Activated B cell treated with CpG ODN at 0.5 μM for 24 hours (primary cell): ENCODE measurements at regions not wholly inside any gene's neighbourhood (a gene's known extent, or its start where the extent isn't known, plus 50 kb on each side); places are given as distances from the start of the nearest gene placed in this dataset.

ENCODE experiments used
- ATAC-seq: fragments of 200-7000 bp; cut with Tn5 transposase; one replicate; pipeline ENCODE4 v1.10.0; 2021; ENCODE audit warnings: low read depth, mild to moderate bottlenecking, moderate library complexity
- CTCF ChIA-PET: fragments of 350-600 bp; sonication (Branson Sonifier 250); formaldehyde crosslinking; loops from one replicate; lab custom pipeline; 2021; ENCODE audit warnings: antibody characterized with exemption; lab: Charles Lee
- POLR2A ChIA-PET: fragments of 350-600 bp; sonication (Branson Sonifier 250); formaldehyde crosslinking; loops from one replicate; lab custom pipeline; 2021; ENCODE audit warnings: antibody characterized with exemption; lab: Charles Lee
- DNase-seq: peaks from one replicate; pipeline ENCODE4 v3.0.0; 2022
- H3K27ac Mint-ChIP-seq: one replicate; pipeline ENCODE4 v1.8.0; 2020; ENCODE audit warnings: mixed read lengths
- H3K27me3 Mint-ChIP-seq: one replicate; pipeline ENCODE4 v1.8.0; 2021; ENCODE audit warnings: mixed read lengths
- H3K36me3 Mint-ChIP-seq: one replicate; pipeline ENCODE4 v1.8.0; 2021; ENCODE audit warnings: low read depth, mixed read lengths
- H3K4me1 Mint-ChIP-seq: one replicate; pipeline ENCODE4 v1.8.0; 2021; ENCODE audit warnings: mixed read lengths
- H3K4me3 Mint-ChIP-seq: one replicate; pipeline ENCODE4 v1.8.0; 2020; ENCODE audit warnings: mild to moderate bottlenecking, mixed read lengths
- H3K9me3 Mint-ChIP-seq: one replicate; pipeline ENCODE4 v1.8.0; 2020; ENCODE audit warnings: mixed read lengths
- CTCF ChIP-seq: fragments of 200-600 bp; IDR thresholded peaks from one replicate; pipeline ENCODE4 v1.8.0; 2022; ENCODE audit warnings: antibody characterized with exemption, mild to moderate bottlenecking
- intact Hi-C: fragments of 100-400 bp; cut with micrococcal nuclease; formaldehyde crosslinking; loops from one replicate; pipeline ENCODE4 v1.15.1; 2024

GRCh38 chr20:51220293-51220706 is 197.4 kb upstream of the KCNG1 start:
- CTCF ChIA-PET = interaction anchor here (1.0 kb wide), 1 partner anchor 11 kb away, joined by 3 read pairs; no protein-coding TSS in a partner anchor
- H3K4me3 Mint-ChIP-seq = no peak overlapping the region
- TF ChIP-seq CTCF = no peak
- DNase-seq = peak; percentile 22
- H3K27ac Mint-ChIP-seq = no peak overlapping the region
- peaks cover 24% of the 10 kb centered on the region for H3K9me3 Mint-ChIP-seq
- peaks cover 23% of the 10 kb centered on the region for H3K27me3 Mint-ChIP-seq
- intact Hi-C loops = loop anchor here (1.0 to 10.0 kb wide), 2 partner anchors 86 to 405 kb away; no protein-coding TSS in a partner anchor
- H3K4me1 Mint-ChIP-seq = peaks cover 18% of the 10 kb centered on the region
- H3K36me3 Mint-ChIP-seq = peaks cover 2% of the 10 kb centered on the region
- POLR2A ChIA-PET = no interaction called here
- ATAC-seq = no peak

DNA sequence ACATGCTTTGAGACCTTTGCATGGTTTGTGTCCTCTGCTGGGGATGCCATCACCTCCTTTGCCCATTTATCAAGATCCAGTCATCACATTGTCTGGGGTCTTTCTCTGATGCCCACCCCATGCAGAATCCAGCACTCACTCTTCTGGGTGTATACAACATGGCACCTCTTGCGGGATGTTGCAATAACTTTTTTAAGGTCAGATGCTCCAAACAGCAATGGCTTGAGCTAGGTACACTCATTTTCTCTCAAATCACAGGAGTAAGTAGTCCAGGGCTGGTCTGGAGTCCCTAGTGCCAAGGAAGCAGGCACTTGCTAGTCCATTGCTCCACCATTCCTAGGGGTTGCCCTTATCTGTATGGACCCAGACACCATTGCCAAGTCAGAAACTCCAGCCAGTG is 196.6 kb upstream of the KCNG1 start:
- no peak overlapping the region for H3K27ac Mint-ChIP-seq
- DNase-seq (no peak), ATAC-seq (no peak)
- intact Hi-C loops = no loop called here
- H3K4me1 Mint-ChIP-seq = peaks cover 18% of the 10 kb centered on the region
- peaks cover 23% of the 10 kb centered on the region for H3K27me3 Mint-ChIP-seq
- peaks cover 2% of the 10 kb centered on the region for H3K36me3 Mint-ChIP-seq
- POLR2A ChIA-PET = no interaction called here
- H3K9me3 Mint-ChIP-seq = peaks cover 23% of the 10 kb centered on the region
- TF ChIP-seq CTCF = no peak
- CTCF ChIA-PET = interaction anchor here (1.0 kb wide), 1 partner anchor 10 kb away, joined by 3 read pairs; no protein-coding TSS in a partner anchor
- H3K4me3 Mint-ChIP-seq = no peak overlapping the region

GRCh38 chr20:51218603-51219002 is 195.7 kb upstream of the KCNG1 start:
- POLR2A ChIA-PET = no interaction called here
- peaks cover 25% of the 10 kb centered on the region for H3K27me3 Mint-ChIP-seq
- H3K27ac Mint-ChIP-seq = no peak overlapping the region
- peaks cover 21% of the 10 kb centered on the region for H3K9me3 Mint-ChIP-seq
- no peak for ATAC-seq
- intact Hi-C loops = no loop called here
- TF ChIP-seq CTCF = no peak
- CTCF ChIA-PET = no interaction called here
- no peaks in the 10 kb centered on the region for H3K36me3 Mint-ChIP-seq
- H3K4me3 Mint-ChIP-seq = no peak overlapping the region
- H3K4me1 Mint-ChIP-seq = peaks cover 18% of the 10 kb centered on the region
- no peak for DNase-seq

GRCh38 chr20:51217347-51218045 is 194.6 kb upstream of the KCNG1 start:
- TF ChIP-seq CTCF = no peak
- no peaks in the 10 kb centered on the region for H3K36me3 Mint-ChIP-seq
- H3K9me3 Mint-ChIP-seq = peaks cover 21% of the 10 kb centered on the region
- POLR2A ChIA-PET = no interaction called here
- no peak overlapping the region for H3K4me3 Mint-ChIP-seq
- no peak overlapping the region for H3K27ac Mint-ChIP-seq
- H3K4me1 Mint-ChIP-seq = peaks cover 18% of the 10 kb centered on the region
- CTCF ChIA-PET = no interaction called here
- no peak for ATAC-seq
- H3K27me3 Mint-ChIP-seq = peaks cover 27% of the 10 kb centered on the region
- DNase-seq = no peak
- intact Hi-C loops = no loop called here

DNA sequence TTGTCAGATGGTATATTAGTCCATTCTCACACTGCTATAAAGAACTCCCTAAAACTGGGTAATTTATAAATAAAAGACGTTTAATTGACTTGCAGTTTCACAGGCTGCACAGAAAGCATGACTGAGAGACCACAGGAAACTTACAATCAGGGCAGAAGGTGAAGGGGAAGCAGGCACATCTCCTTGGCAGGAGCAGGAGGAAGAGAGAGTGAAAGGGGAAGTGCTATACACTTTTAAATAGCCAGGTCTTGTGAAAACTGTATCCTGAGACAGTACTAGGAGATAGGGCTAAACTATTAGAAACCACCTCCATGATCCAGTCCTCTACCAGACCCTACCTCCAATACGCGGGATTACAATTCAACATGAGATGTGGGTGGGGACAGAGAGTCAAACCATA is 193.9 kb upstream of the KCNG1 start:
- peaks cover 29% of the 10 kb centered on the region for H3K27me3 Mint-ChIP-seq
- H3K4me1 Mint-ChIP-seq = peaks cover 17% of the 10 kb centered on the region
- ATAC-seq = no peak
- DNase-seq = no peak
- TF ChIP-seq CTCF = no peak
- H3K27ac Mint-ChIP-seq = no peak overlapping the region
- no peak overlapping the region for H3K4me3 Mint-ChIP-seq
- CTCF ChIA-PET = no interaction called here
- peaks cover 21% of the 10 kb centered on the region for H3K9me3 Mint-ChIP-seq
- POLR2A ChIA-PET = no interaction called here
- intact Hi-C loops = no loop called here
- H3K36me3 Mint-ChIP-seq = no peaks in the 10 kb centered on the region
